Stomach (tissue), 8 donors: ENCODE measurements at regions not wholly inside any gene's neighbourhood (a gene's known extent, or its start where the extent isn't known, plus 50 kb on each side); places are given as distances from the start of the nearest gene placed in this dataset.

ENCODE experiments used
- DNase-seq, 2 donors: peaks; one replicate each; pipeline versions ENCODE4 v3.0.0 to v3.0.0-alpha.2; 2013 to 2019
- H3K27ac ChIP-seq, 5 donors: fragments of 200-600 bp in 4 of 5; sonication (generic) in 4 of 5; one replicate each; pipeline ENCODE4 v1.5.1; 2013 to 2019; ENCODE audit warnings: mild to moderate bottlenecking in 1 of 5, moderate library complexity in 1 of 5
- H3K27me3 ChIP-seq, 3 donors: fragments of 200-600 bp; sonication (generic); one replicate each; pipeline ENCODE4 v1.5.1; 2017 to 2019; ENCODE audit warnings: mixed run types in 1 of 3
- H3K36me3 ChIP-seq, 4 donors: fragments of 200-600 bp; sonication (generic); 1 replicate in 3 of 4; 2 replicates in 1 of 4; pipeline ENCODE4 v1.5.1; 2016 to 2019
- H3K4me1 ChIP-seq, 4 donors: fragments of 200-600 bp; sonication (generic); one replicate each; pipeline ENCODE4 v1.5.1; 2016 to 2019
- H3K4me3 ChIP-seq, 4 donors: fragments of 200-600 bp; sonication (generic) in 3 of 4; one replicate each; pipeline ENCODE4 v1.5.1; 2016 to 2019; ENCODE audit warnings: mild to moderate bottlenecking in 1 of 4
- H3K9me3 ChIP-seq, 4 donors: fragments of 200-600 bp; sonication (generic); one replicate each; pipeline ENCODE4 v1.5.1; 2016 to 2019
- CTCF ChIP-seq, 7 experiments: fragments of 450-650 bp in 4 of 7; fragments of 200-600 bp in 3 of 7; sonication (generic) in 3 of 7; IDR thresholded peaks; one replicate each; pipeline ENCODE4 v1.5.1; 2016 to 2019; ENCODE audit warnings: antibody characterized with exemption in 7 of 7, control low read depth in 2 of 7, mild to moderate bottlenecking in 1 of 7
- EP300 ChIP-seq: sonication (generic); formaldehyde crosslinking; IDR thresholded peaks from one replicate; pipeline ENCODE4 v1.6.1; 2017; ENCODE audit warnings: antibody characterized with exemption
- POLR2A ChIP-seq, 4 donors: fragments of 450-650 bp; IDR thresholded peaks; one replicate each; pipeline ENCODE4 v1.6.1; 2016; ENCODE audit warnings: antibody characterized with exemption in 4 of 4, control low read depth in 2 of 4, mild to moderate bottlenecking in 1 of 4, moderate library complexity in 1 of 4
- POLR2AphosphoS5 ChIP-seq, 3 donors: sonication (generic); formaldehyde crosslinking; IDR thresholded peaks; one replicate each; pipeline ENCODE4 v1.6.1; 2016; ENCODE audit warnings: antibody characterized with exemption in 3 of 3
- WGBS, 5 donors: extraction: QIAGEN DNeasy Blood & Tissue Kit in 3 of 5; methylation state at CpG; one replicate each; pipeline versions ENCODE4 v1.1.5 to v1.1.7; 2013 to 2018; 5-methylcytosine and 5-hydroxymethylcytosine counted together
- intact Hi-C: fragments of 100-400 bp; cut with DNase I; formaldehyde crosslinking; loops from one replicate; pipeline ENCODE4 v1.15.1; 2023; ENCODE audit warnings: low total_unique reads
- donor health status: healthy with polysubstance abuse.
- donor health status: Bipolar disorder and iron deficiency.
- donor health status: healthy.

DNA sequence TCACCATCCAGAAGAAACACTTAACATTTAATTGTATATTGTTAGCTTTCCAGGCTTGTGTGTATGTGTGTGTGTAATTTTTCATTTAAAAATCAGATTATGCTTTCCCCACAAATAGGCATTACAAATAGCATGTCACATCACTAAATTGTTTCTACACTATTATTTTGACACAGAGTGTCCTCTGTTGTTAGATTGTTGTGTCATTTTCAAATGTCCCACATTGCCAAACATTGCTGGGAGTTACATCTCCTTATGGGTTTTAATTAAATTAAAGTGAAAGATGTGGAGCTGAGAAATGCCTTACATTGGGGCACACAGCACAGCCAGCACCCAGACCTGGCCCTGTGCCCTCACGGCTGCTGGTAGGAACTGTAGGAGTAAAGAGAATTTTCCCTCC, 295.6 kb downstream of the ZEB1 start:
- Histone ChIP-seq H3K4me3 (no peak overlapping the region), H3K27me3 (no peaks in the 10 kb centered on the region), H3K27ac (no peak overlapping the region), H3K4me1 (peaks cover 7 to 31% (median 13%) of the 10 kb centered on the region in 4 donors), H3K9me3 (no peaks in the 10 kb centered on the region), H3K36me3 (no peaks in the 10 kb centered on the region)
- intact Hi-C loops, result no loop called here
- no peak for DNase-seq
- 80 to 94% (median 87%) methylated on average over 1 of the region's 1 CpG for WGBS, 5 donors
- TF ChIP-seq POLR2AphosphoS5 (IDR thresholded peaks at IDR 0.05) (no peak), CTCF (IDR thresholded peaks at IDR 0.05) (no peak), EP300 (no peak), POLR2A (IDR thresholded peaks at IDR 0.05) (no peak)

GRCh38 chr10:31612082-31612481, 293.1 kb downstream of the ZEB1 start:
- TF ChIP-seq CTCF (IDR thresholded peaks at IDR 0.05) (no peak), POLR2A (IDR thresholded peaks at IDR 0.05) (no peak), POLR2AphosphoS5 (IDR thresholded peaks at IDR 0.05) (no peak), EP300 (no peak)

DNA sequence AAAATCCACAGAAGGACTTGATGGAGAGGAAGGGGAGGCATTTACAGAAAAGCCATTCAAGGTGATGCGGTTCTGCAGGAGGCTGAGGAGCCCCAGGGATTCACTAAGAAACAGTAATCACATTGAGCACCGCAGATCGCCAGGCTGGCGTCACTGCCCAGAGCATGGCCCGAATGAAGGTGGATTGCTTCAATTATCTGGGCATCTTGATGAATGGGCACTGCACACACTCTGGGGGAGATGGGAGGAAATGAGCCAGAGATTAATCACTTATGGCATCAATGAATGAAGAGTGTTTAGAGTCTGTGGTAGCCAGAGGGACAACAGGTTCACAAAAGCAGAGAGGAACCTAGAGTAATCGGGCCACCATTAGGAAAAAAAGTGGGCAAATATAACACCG, 292.1 kb downstream of the ZEB1 start:
- WGBS, 5 donors, result 81 to 93% (median 91%) methylated on average over 7 of the region's 7 CpGs
- Histone ChIP-seq H3K27me3 (no peaks in the 10 kb centered on the region), H3K4me3 (no peak overlapping the region), H3K27ac (no peak overlapping the region), H3K36me3 (no peaks in the 10 kb centered on the region), H3K9me3 (no peaks in the 10 kb centered on the region), H3K4me1 (peaks cover 0 to 12% (median 5%) of the 10 kb centered on the region in 4 donors)
- DNase-seq, result no peak
- TF ChIP-seq POLR2AphosphoS5 (IDR thresholded peaks at IDR 0.05), result no peak
- TF ChIP-seq CTCF (IDR thresholded peaks at IDR 0.05), result no peak
- no peak for TF ChIP-seq EP300
- intact Hi-C loops, result no loop called here

More at GRCh38 chr10:31612082-31612481, 293.1 kb downstream of the ZEB1 start:
- intact Hi-C loops, result no loop called here
- Histone ChIP-seq H3K9me3 (no peaks in the 10 kb centered on the region), H3K27me3 (no peaks in the 10 kb centered on the region), H3K36me3 (no peaks in the 10 kb centered on the region), H3K27ac (no peak overlapping the region), H3K4me3 (no peak overlapping the region), H3K4me1 (peaks cover 0 to 12% (median under 1%) of the 10 kb centered on the region in 4 donors)
- no peak for DNase-seq
- WGBS, 5 donors, result 58 to 66% (median 62%) methylated on average over 4 of the region's 4 CpGs

- Histone ChIP-seq H3K27ac (no peak overlapping the region), H3K4me1 (peaks cover 12 to 44% (median 26%) of the 10 kb centered on the region in 4 donors), H3K9me3 (no peaks in the 10 kb centered on the region), H3K27me3 (no peaks in the 10 kb centered on the region), H3K4me3 (no peak overlapping the region), H3K36me3 (no peaks in the 10 kb centered on the region)
- intact Hi-C loops, result no loop called here
- WGBS, 5 donors, result 83 to 93% (median 91%) methylated on average over 3 of the region's 3 CpGs
- TF ChIP-seq EP300, result no peak
- TF ChIP-seq POLR2AphosphoS5 (IDR thresholded peaks at IDR 0.05), result no peak
- DNase-seq, result no peak
Observed at GRCh38 chr10:31607481-31607880, 288.5 kb downstream of the ZEB1 start.

- Histone ChIP-seq H3K36me3 (no peaks in the 10 kb centered on the region), H3K4me1 (peaks cover 12 to 48% (median 25%) of the 10 kb centered on the region in 4 donors), H3K27me3 (no peaks in the 10 kb centered on the region), H3K9me3 (no peaks in the 10 kb centered on the region), H3K27ac (no peak overlapping the region), H3K4me3 (no peak overlapping the region)
- intact Hi-C loops, result no loop called here
- no peak for TF ChIP-seq POLR2A (IDR thresholded peaks at IDR 0.05)
- TF ChIP-seq EP300, result no peak
- TF ChIP-seq POLR2AphosphoS5 (IDR thresholded peaks at IDR 0.05), result no peak
- TF ChIP-seq CTCF (IDR thresholded peaks at IDR 0.05), result no peak
- DNase-seq, result no peak
Observed at GRCh38 chr10:31606841-31607240, 287.8 kb downstream of the ZEB1 start.
